Activated CD8-positive, alpha-beta memory T cell treated with anti-CD3 and anti-CD28 coated beads, Interleukin-2, amount 50 U/mL, for 48 hours (primary cell): ENCODE measurements at regions not wholly inside any gene's neighbourhood (a gene's known extent, or its start where the extent isn't known, plus 50 kb on each side); places are given as distances from the start of the nearest gene placed in this dataset.

Experiments used
- DNase-seq: peaks from one replicate; pipeline ENCODE4 v3.0.0-alpha.2; 2020

- DNase-seq = no peak
Measured at GRCh38 chr5:74070766-74071165, 444.8 kb downstream of the ARHGEF28 start.

- DNase-seq = no peak
Measured at GRCh38 chr5:74069741-74070140, 443.7 kb downstream of the ARHGEF28 start.

- no peak for DNase-seq
Measured at GRCh38 chr5:74067748-74068541, 441.9 kb downstream of the ARHGEF28 start.

GRCh38 chr5:74064911-74065310 is 438.9 kb downstream of the ARHGEF28 start:
- DNase-seq = no peak

GRCh38 chr5:74064225-74064624 is 438.2 kb downstream of the ARHGEF28 start:
- no peak for DNase-seq

GRCh38 chr5:74063821-74064220 is 437.8 kb downstream of the ARHGEF28 start:
- no peak for DNase-seq

GRCh38 chr5:74063346-74063745 is 437.4 kb downstream of the ARHGEF28 start:
- DNase-seq = no peak

GRCh38 chr5:74061292-74061691 is 435.3 kb downstream of the ARHGEF28 start:
- DNase-seq = no peak

- no peak for DNase-seq
Measured at GRCh38 chr5:74059706-74060105, 433.7 kb downstream of the ARHGEF28 start.

- no peak for DNase-seq
Measured at GRCh38 chr5:74056789-74057164, 430.8 kb downstream of the ARHGEF28 start.

- no peak for DNase-seq
Measured at GRCh38 chr5:74056107-74056788, 430.3 kb downstream of the ARHGEF28 start.

- DNase-seq = no peak
Measured at GRCh38 chr5:74055486-74056106, 429.6 kb downstream of the ARHGEF28 start.

- DNase-seq = no peak
Measured at GRCh38 chr5:74054641-74055421, 428.8 kb downstream of the ARHGEF28 start.

- DNase-seq = no peak
Measured at GRCh38 chr5:74054139-74054538, 428.1 kb downstream of the ARHGEF28 start.

- DNase-seq = no peak
Measured at GRCh38 chr5:74052441-74053221, 426.6 kb downstream of the ARHGEF28 start.

- DNase-seq = no peak
Measured at GRCh38 chr5:74051076-74051475, 425.1 kb downstream of the ARHGEF28 start.

- no peak for DNase-seq
Measured at GRCh38 chr5:74044936-74045335, 418.9 kb downstream of the ARHGEF28 start.

- no peak for DNase-seq
Measured at GRCh38 chr5:74042959-74043358, 417.0 kb downstream of the ARHGEF28 start.

GRCh38 chr5:74042559-74042958 is 416.6 kb downstream of the ARHGEF28 start:
- DNase-seq = no peak

- DNase-seq = no peak
Measured at GRCh38 chr5:74041913-74042312, 415.9 kb downstream of the ARHGEF28 start.

GRCh38 chr5:74040811-74041491 is 415.0 kb downstream of the ARHGEF28 start:
- DNase-seq = no peak

- DNase-seq = no peak
Measured at GRCh38 chr5:74040065-74040551, 414.1 kb downstream of the ARHGEF28 start.
